Astrocyte of the cerebellum (primary cell): ENCODE measurements at regions not wholly inside any gene's neighbourhood (a gene's known extent, or its start where the extent isn't known, plus 50 kb on each side); places are given as distances from the start of the nearest gene placed in this dataset.
A peak's percentile ranks its signal among the peaks of the same experiment; 100 is the strongest.
"Not testable (repeated sequence)": the region's sequence is repeated elsewhere in the genome, so short reads cannot be mapped to it uniquely, and the experiment has no call there.

ENCODE experiments used
- DNase-seq: peaks from one replicate; pipeline ENCODE4 v3.0.0-alpha.2; 2011; ENCODE audit warnings: low read depth
- H3K4me3 ChIP-seq: 2 replicates; pipeline ENCODE4 v1.5.1; 2011; ENCODE audit warnings: mild to moderate bottlenecking, low read depth, low read length, moderate library complexity
- in situ Hi-C: cut with HindIII; loops from 2 replicates; pipeline ENCODE4 v1.10.0; 2017; ENCODE audit warnings: low sequenced_read_pairs
- TF ChIP-seq, protein P1 (sequence below): IDR thresholded peaks from 2 replicates; pipeline ENCODE4 v1.5.1; 2012; ENCODE audit warnings: low read length, low read depth, moderate library complexity, mild to moderate bottlenecking; ENCODE audit errors: missing control alignments

DNA sequence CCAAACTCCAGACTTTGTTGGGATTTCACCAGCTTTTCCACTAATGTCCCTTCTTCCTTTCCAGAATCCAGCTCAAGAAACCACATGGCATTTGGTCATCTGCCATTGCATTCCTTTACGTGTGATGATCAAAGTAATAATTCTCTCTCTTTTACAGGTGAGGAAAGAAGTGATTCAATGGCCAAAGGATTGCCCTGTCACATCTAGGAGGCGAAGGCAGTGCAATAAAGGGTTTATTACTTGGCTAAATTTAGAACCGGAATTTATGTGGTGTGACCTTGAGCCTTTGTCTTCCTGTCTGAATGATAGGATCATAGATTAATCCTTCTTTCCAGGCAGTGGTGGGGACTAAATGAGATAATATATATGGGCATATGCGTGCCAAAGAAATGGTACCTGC is 58.3 kb upstream of the COBL start:
- DNase-seq: no peak
- no peak overlapping the region for H3K4me3 ChIP-seq
- TF ChIP-seq, protein P1, sequence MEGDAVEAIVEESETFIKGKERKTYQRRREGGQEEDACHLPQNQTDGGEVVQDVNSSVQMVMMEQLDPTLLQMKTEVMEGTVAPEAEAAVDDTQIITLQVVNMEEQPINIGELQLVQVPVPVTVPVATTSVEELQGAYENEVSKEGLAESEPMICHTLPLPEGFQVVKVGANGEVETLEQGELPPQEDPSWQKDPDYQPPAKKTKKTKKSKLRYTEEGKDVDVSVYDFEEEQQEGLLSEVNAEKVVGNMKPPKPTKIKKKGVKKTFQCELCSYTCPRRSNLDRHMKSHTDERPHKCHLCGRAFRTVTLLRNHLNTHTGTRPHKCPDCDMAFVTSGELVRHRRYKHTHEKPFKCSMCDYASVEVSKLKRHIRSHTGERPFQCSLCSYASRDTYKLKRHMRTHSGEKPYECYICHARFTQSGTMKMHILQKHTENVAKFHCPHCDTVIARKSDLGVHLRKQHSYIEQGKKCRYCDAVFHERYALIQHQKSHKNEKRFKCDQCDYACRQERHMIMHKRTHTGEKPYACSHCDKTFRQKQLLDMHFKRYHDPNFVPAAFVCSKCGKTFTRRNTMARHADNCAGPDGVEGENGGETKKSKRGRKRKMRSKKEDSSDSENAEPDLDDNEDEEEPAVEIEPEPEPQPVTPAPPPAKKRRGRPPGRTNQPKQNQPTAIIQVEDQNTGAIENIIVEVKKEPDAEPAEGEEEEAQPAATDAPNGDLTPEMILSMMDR: no peak
- in situ Hi-C loops: no loop called here

GRCh38 chr7:51373607-51374006 is 57.0 kb upstream of the COBL start:
- H3K4me3 ChIP-seq, DNase-seq, in situ Hi-C loops: not testable (repeated sequence)

GRCh38 chr7:51369746-51370145 is 53.1 kb upstream of the COBL start:
- TF ChIP-seq, protein P1: peak; percentile 56
- H3K4me3 ChIP-seq: no peak overlapping the region
- in situ Hi-C loops: no loop called here

GRCh38 chr7:51369228-51369627 is 52.6 kb upstream of the COBL start:
- DNase-seq, H3K4me3 ChIP-seq, in situ Hi-C loops: not testable (repeated sequence)

More at GRCh38 chr7:51369746-51370145, 53.1 kb upstream of the COBL start:
- no peak for DNase-seq

- H3K4me3 ChIP-seq: no peak overlapping the region
- in situ Hi-C loops: no loop called here
- TF ChIP-seq, protein P1: no peak
- DNase-seq: no peak
Observed at GRCh38 chr7:51368334-51368733, 51.7 kb upstream of the COBL start.

DNA sequence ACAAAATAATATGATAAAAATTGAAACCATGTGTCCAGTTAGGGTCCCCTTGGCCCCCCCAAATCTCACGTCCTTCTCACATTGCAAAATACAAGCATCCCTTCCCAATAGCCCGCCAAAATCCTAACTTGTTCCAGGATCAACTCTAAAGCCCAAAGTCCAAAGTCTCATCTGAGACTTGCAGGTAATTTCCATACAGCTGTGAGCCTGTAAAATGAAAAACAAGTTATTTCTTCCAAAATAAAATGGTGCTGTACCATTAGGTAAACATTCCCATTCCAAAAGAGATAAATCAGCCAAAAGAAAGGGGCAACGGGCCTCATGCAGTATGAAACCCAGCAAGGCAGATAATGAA is 51.0 kb upstream of the COBL start:
- DNase-seq: no peak
- no peak overlapping the region for H3K4me3 ChIP-seq
- in situ Hi-C loops: no loop called here
- TF ChIP-seq, protein P1: no peak

DNA sequence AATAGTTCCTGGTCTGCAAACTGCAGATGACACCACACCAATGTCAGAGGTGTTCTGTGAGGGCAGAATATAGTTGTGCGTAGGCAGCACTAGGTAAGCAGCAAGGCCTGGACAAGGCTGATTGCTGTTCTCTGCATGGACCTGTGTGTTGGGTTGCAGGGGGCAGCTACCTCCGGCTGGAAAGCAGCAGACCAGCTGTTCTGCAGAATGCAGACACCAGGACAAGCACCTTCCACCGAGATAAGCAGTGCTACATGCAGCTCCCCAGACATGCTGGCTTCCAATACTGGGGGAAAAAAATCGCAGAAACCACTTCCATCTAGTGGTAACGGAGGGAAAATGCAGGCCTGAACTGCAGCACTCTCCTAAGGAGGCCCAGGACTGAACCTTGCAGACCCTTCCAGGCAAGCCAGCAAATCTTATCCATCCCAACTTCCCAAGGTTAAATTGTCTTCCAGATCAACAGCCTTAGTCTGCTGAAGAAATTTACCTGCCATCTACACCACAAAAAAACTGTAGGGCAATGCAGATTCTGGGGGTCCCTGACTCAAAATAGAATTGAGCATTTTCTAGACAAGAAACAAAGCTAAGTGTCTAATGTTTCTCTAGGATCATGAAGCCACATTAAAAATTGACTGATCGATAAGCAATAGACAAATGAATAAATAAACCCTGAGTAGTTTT is 50.5 kb upstream of the COBL start:
- no peak overlapping the region for H3K4me3 ChIP-seq
- TF ChIP-seq, protein P1: peak; percentile 84
- peak; percentile 27 for DNase-seq
- in situ Hi-C loops: no loop called here
